ENCODE measurements at regions not wholly inside any gene's neighbourhood (a gene's known extent, or its start where the extent isn't known, plus 50 kb on each side); places are given as distances from the start of the nearest gene placed in this dataset.

- TF ChIP-seq CTCF (IDR thresholded peaks at IDR 0.05; ENCODE audit: low read length, missing control alignments) = no peak
- no peak for DNase-seq (ENCODE audit: low read depth)
- H3K4me3 ChIP-seq (replicated peaks; ENCODE audit: low read depth, low read length) = no peak overlapping the region
These were observed 351.5 kb downstream of the USP25 start for GRCh38 chr21:16081304-16081703.

- peak; percentile 13 for TF ChIP-seq CTCF (IDR thresholded peaks at IDR 0.05; ENCODE audit: low read length, missing control alignments)
- H3K4me3 ChIP-seq (replicated peaks; ENCODE audit: low read depth, low read length) = no peak overlapping the region
- peak; percentile 55 for DNase-seq (ENCODE audit: low read depth)
These were observed 352.4 kb downstream of the USP25 start for GRCh38 chr21:16082038-16082816.

DNA sequence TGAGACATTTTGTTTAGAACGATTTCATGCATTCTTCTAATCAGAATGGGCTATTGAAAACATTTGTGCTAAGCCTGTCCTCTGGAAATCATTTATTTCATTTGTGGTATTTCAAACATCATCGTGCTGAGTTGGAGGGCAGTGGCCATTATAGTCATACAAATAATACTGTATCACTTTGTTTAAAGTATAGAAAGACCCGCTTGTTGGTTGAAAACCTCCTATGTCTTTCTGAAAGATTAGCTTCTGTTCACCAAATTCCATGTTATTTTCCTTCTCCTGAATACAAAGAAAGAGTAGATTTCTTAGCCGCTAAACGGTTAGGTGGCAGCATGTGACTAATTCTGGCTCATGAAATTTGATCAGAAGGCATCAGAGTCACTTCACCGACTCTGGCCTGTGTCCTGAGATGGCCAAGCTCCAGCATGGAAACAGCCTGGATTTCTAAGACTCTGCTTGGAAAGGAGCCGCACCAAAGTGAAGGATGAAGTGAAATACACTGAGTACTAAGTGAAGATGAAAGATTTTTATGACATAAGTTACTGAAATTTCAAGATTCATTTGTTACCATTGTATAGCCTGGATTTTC is 355.1 kb downstream of the USP25 start:
- no peak for TF ChIP-seq CTCF (IDR thresholded peaks at IDR 0.05; ENCODE audit: low read length, missing control alignments)
- DNase-seq (ENCODE audit: low read depth) = no peak
- no peak overlapping the region for H3K4me3 ChIP-seq (replicated peaks; ENCODE audit: low read depth, low read length)

GRCh38 chr21:16085421-16085820 is 355.6 kb downstream of the USP25 start:
- DNase-seq (ENCODE audit: low read depth) = no peak
- no peak for TF ChIP-seq CTCF (IDR thresholded peaks at IDR 0.05; ENCODE audit: low read length, missing control alignments)

GRCh38 chr21:16086121-16086520 is 356.3 kb downstream of the USP25 start:
- no peak for TF ChIP-seq CTCF (IDR thresholded peaks at IDR 0.05; ENCODE audit: low read length, missing control alignments)
- no peak for DNase-seq (ENCODE audit: low read depth)
- no peak overlapping the region for H3K4me3 ChIP-seq (replicated peaks; ENCODE audit: low read depth, low read length)

More at GRCh38 chr21:16085421-16085820, 355.6 kb downstream of the USP25 start:
- H3K4me3 ChIP-seq (replicated peaks; ENCODE audit: low read depth, low read length) = no peak overlapping the region

DNA sequence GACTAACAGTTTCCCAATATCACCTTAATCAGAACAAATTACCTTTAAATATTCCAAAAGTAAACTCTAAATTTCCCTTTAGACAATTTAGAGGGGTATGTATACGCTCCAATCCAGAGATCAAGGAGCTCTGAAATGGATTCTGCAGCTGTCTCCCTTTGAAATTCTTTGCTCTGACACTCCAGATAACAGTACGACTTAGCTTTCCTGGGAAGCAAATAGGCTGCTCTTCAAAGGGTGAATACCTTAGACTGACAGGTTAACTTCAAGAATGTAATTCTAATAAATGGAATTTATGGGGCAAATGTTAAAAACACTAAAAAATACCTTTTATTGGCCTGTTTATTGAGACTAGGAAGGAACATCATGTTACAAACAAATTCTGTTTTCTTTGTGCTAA is 357.2 kb downstream of the USP25 start:
- TF ChIP-seq CTCF (IDR thresholded peaks at IDR 0.05; ENCODE audit: low read length, missing control alignments) = no peak
- H3K4me3 ChIP-seq (replicated peaks; ENCODE audit: low read depth, low read length) = no peak overlapping the region

More for the DNA sequence above, 357.2 kb downstream of the USP25 start:
- no peak for DNase-seq (ENCODE audit: low read depth)

Data from fibroblast of pulmonary artery (primary cell).